SKM-1 (cell line): ENCODE measurements at regions not wholly inside any gene's neighbourhood (a gene's known extent, or its start where the extent isn't known, plus 50 kb on each side); places are given as distances from the start of the nearest gene placed in this dataset.

Experiments
- DNase-seq: peaks from one replicate; lab custom pipeline; 2025; ENCODE audit not compliant: unreplicated experiment; lab: John Stamatoyannopoulos, UW

- no peak for DNase-seq
Observed at GRCh38 chr2:235300368-235301201, 193.3 kb upstream of the AGAP1 start.

- no peak for DNase-seq
Observed at GRCh38 chr2:235301202-235302076, 192.4 kb upstream of the AGAP1 start.

- DNase-seq: no peak
Observed at GRCh38 chr2:235302263-235302662, 191.6 kb upstream of the AGAP1 start.

GRCh38 chr2:235303499-235304291 is 190.1 kb upstream of the AGAP1 start:
- no peak for DNase-seq

- no peak for DNase-seq
Observed at GRCh38 chr2:235305678-235306077, 188.2 kb upstream of the AGAP1 start.

GRCh38 chr2:235311044-235311443 is 182.8 kb upstream of the AGAP1 start:
- no peak for DNase-seq

- no peak for DNase-seq
Observed at GRCh38 chr2:235312571-235312970, 181.3 kb upstream of the AGAP1 start.

GRCh38 chr2:235314371-235314930 is 179.4 kb upstream of the AGAP1 start:
- no peak for DNase-seq

GRCh38 chr2:235319095-235319494 is 174.7 kb upstream of the AGAP1 start:
- no peak for DNase-seq

GRCh38 chr2:235320326-235320725 is 173.5 kb upstream of the AGAP1 start:
- no peak for DNase-seq

GRCh38 chr2:235324324-235324723 is 169.5 kb upstream of the AGAP1 start:
- DNase-seq: no peak

- no peak for DNase-seq
Observed at GRCh38 chr2:235325151-235325550, 168.7 kb upstream of the AGAP1 start.

GRCh38 chr2:235328991-235329390 is 164.9 kb upstream of the AGAP1 start:
- no peak for DNase-seq

GRCh38 chr2:235330775-235331451 is 162.9 kb upstream of the AGAP1 start:
- DNase-seq: no peak

- DNase-seq: no peak
Observed at GRCh38 chr2:235332240-235332890, 161.5 kb upstream of the AGAP1 start.

- no peak for DNase-seq
Observed at GRCh38 chr2:235333076-235333475, 160.8 kb upstream of the AGAP1 start.

GRCh38 chr2:235334179-235334578 is 159.7 kb upstream of the AGAP1 start:
- no peak for DNase-seq

GRCh38 chr2:235343156-235343774 is 150.6 kb upstream of the AGAP1 start:
- DNase-seq: no peak

- DNase-seq: no peak
Observed at GRCh38 chr2:235343869-235344268, 150.0 kb upstream of the AGAP1 start.
